GM12874 (cell line): ENCODE measurements at regions not wholly inside any gene's neighbourhood (a gene's known extent, or its start where the extent isn't known, plus 50 kb on each side); places are given as distances from the start of the nearest gene placed in this dataset.

ENCODE experiments used
- TF ChIP-seq, protein P1 (sequence below): IDR thresholded peaks from 2 replicates; pipeline ENCODE4 v1.5.1; 2011; ENCODE audit warnings: low read depth, mild to moderate bottlenecking, control low read depth, low read length, moderate library complexity; ENCODE audit not compliant: insufficient read depth

DNA sequence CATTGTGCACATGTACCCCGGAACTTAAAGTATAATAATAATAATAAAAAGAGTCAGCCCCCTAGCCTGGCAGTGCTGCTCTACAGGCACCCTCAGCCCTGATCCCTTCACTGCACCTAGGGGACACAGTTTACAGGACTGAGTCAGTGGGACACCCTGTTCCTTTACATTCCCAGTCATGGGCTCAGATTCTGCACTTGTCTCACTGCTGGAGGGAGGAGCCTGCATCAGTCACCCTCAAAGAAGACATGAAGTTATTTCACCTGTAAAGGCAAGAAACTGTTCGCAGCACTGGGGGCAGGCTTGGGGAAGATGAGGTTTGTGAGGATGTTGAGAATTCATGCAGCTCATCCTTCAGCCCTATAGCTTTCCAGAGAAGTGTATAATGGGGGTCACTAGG lies 50.7 kb upstream of the VPREB1 start:
- TF ChIP-seq, protein P1, sequence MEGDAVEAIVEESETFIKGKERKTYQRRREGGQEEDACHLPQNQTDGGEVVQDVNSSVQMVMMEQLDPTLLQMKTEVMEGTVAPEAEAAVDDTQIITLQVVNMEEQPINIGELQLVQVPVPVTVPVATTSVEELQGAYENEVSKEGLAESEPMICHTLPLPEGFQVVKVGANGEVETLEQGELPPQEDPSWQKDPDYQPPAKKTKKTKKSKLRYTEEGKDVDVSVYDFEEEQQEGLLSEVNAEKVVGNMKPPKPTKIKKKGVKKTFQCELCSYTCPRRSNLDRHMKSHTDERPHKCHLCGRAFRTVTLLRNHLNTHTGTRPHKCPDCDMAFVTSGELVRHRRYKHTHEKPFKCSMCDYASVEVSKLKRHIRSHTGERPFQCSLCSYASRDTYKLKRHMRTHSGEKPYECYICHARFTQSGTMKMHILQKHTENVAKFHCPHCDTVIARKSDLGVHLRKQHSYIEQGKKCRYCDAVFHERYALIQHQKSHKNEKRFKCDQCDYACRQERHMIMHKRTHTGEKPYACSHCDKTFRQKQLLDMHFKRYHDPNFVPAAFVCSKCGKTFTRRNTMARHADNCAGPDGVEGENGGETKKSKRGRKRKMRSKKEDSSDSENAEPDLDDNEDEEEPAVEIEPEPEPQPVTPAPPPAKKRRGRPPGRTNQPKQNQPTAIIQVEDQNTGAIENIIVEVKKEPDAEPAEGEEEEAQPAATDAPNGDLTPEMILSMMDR = no peak

GRCh38 chr22:22187299-22187698 lies 57.3 kb upstream of the VPREB1 start:
- TF ChIP-seq, protein P1 = no peak

DNA sequence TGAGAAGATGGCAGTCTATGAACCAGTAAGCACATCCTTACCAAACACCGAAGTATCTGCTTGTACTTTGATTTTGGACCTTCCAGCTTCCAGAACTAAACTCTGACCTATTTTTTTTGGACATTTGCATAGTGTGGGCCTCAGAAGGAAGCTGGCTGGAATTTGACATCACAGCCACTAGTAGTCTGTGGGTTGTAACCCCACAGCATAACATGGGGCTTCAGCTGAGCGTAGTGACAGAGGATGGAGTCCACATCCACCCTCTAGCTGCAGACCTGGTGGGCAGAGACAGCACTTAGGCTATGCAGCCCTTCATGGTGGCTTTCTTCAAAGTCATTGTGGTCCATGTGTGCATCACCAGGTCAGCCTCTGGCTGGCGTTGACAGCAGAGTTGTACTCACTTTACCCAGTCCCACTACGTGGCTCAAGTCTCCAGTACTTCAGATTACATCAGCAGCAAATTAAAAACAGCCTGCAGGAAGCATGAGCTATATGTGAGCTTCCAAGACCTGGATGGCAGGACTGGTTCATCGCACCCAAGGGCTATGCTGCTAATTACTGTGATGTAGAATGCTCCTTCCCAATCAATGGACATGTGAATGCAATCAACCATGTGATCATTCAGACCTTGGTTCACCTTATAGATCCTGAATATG lies 58.6 kb upstream of the VPREB1 start:
- TF ChIP-seq, protein P1 = no peak

DNA sequence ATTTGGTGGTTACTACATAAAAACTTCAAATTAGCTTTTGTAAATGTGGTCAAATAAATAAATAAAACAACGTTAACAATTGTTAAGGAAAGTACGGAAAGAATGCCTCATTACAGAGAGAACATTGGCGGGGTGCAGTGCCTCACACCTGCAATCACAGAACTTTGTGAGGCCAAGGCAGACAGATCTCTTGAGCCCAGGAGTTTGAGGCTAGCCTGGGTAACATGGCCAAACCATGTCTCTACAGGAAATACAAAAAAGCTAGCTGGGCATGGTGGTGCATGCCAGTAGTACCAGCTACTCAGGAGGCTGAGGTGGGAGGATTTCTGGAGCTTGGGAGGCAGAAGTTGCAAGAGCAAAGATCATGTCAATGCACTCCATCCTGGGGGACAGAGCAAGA lies 59.4 kb upstream of the VPREB1 start:
- TF ChIP-seq, protein P1 = no peak

- TF ChIP-seq, protein P1 = no peak
These were observed 60.2 kb upstream of the VPREB1 start for GRCh38 chr22:22184277-22184807.

- TF ChIP-seq, protein P1 = no peak
These were observed 61.7 kb upstream of the VPREB1 start for GRCh38 chr22:22182990-22183264.

- TF ChIP-seq, protein P1 = no peak
These were observed 62.2 kb upstream of the VPREB1 start for GRCh38 chr22:22182218-22182989.
